Loucy (cell line): ENCODE measurements at regions not wholly inside any gene's neighbourhood (a gene's known extent, or its start where the extent isn't known, plus 50 kb on each side); places are given as distances from the start of the nearest gene placed in this dataset.

Experiments used
- EZH2phosphoT487 ChIP-seq: fragments of 200-600 bp; IDR thresholded peaks from 2 replicates; pipeline ENCODE4 v1.6.1; 2018; ENCODE audit warnings: antibody characterized with exemption, mild to moderate bottlenecking, moderate library complexity, borderline replicate concordance
- TF ChIP-seq, protein P1 (sequence below): fragments of 200-600 bp; sonication (generic); conservative IDR thresholded peaks from 2 replicates; pipeline ENCODE4 v1.5.1; 2014; ENCODE audit warnings: mild to moderate bottlenecking, antibody characterized with exemption, low read length

DNA sequence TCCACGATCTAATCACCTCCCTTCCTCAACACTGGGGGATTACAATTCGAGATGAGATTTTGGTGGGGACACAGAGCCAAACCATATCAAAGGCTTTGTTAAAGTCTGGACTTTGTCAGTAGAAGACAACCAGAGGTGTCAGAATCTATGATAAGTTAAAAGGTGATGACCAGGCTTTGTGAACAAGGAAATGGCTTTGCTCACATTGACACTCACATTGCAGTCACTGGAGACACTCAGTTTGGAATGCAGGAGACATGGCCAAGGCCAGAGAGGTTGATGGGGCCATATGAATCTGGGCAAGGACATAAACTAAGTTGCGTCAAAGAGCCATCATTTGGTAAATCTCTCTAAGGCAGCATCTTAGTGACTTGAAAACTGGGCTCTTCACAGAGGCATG is 678.2 kb upstream of the FSHR start:
- TF ChIP-seq, protein P1, sequence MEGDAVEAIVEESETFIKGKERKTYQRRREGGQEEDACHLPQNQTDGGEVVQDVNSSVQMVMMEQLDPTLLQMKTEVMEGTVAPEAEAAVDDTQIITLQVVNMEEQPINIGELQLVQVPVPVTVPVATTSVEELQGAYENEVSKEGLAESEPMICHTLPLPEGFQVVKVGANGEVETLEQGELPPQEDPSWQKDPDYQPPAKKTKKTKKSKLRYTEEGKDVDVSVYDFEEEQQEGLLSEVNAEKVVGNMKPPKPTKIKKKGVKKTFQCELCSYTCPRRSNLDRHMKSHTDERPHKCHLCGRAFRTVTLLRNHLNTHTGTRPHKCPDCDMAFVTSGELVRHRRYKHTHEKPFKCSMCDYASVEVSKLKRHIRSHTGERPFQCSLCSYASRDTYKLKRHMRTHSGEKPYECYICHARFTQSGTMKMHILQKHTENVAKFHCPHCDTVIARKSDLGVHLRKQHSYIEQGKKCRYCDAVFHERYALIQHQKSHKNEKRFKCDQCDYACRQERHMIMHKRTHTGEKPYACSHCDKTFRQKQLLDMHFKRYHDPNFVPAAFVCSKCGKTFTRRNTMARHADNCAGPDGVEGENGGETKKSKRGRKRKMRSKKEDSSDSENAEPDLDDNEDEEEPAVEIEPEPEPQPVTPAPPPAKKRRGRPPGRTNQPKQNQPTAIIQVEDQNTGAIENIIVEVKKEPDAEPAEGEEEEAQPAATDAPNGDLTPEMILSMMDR, result no peak
- TF ChIP-seq EZH2phosphoT487, result no peak
